RWPE1 (cell line): ENCODE measurements at regions not wholly inside any gene's neighbourhood (a gene's known extent, or its start where the extent isn't known, plus 50 kb on each side); places are given as distances from the start of the nearest gene placed in this dataset.
"Not testable (repeated sequence)": the region's sequence is repeated elsewhere in the genome, so short reads cannot be mapped to it uniquely, and the experiment has no call there.

Experiments used
- CTCF ChIA-PET: fragments of 350-600 bp; sonication (Branson Sonifier 250); formaldehyde crosslinking; extraction: SDS; loops from one replicate; lab custom pipeline; 2021; lab: Yijun Ruan, JAX
- POLR2A ChIA-PET: fragments of 400-600 bp; formaldehyde crosslinking; extraction: SDS; loops from one replicate; lab custom pipeline; 2020; ENCODE audit warnings: antibody characterized with exemption; ENCODE audit not compliant: low non-redundant PET; lab: Yijun Ruan, JAX
- DNase-seq: peaks from one replicate; pipeline ENCODE4 v3.0.0; 2012; ENCODE audit warnings: low spot score
- H3K27ac ChIP-seq: fragments of 450-650 bp; 2 replicates; pipeline ENCODE4 v1.5.1; 2017
- TF ChIP-seq, protein P1 (sequence below): fragments of 450-650 bp; conservative IDR thresholded peaks from 2 replicates; pipeline ENCODE4 v1.5.1; 2017; ENCODE audit warnings: low read depth, mild to moderate bottlenecking

DNA sequence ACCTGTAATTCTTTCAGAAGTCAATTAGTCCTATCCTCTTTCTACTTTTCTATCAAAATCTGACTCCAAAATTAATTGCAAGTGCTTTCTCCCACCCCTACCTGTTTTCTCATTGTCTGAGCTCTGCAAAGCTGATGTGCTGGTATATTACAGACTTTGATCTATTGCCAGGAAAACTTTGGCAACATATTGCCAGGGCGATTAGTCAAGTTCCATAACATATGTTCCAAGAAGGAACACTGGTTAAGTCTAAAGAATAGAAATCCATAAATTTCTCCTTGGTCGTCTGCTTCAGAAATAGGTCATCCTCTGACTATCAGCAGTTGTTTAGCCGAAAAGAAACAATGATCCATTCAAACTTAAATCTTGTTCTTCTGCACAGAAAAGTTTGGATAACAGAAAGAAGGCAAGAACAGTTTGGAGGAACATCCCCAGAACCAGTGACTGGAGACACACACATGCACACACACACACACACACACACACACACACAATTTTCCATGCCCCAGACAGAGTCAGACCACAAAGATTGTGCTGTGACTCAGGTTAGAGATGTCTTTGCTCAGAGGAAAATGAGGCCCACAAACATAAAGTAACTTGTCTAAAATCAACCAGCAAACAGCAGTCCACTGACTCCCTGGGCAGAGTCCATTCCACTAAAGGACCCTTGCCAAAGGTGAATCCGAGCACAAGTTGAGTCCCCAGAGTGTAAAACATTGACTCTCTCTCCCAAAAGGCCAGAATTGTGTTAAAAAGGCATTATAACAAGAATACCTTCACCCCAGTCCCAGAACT, 202.1 kb downstream of the DEPDC1B start:
- no peak overlapping the region for H3K27ac ChIP-seq
- CTCF ChIA-PET: no interaction called here
- DNase-seq: no peak
- TF ChIP-seq, protein P1, sequence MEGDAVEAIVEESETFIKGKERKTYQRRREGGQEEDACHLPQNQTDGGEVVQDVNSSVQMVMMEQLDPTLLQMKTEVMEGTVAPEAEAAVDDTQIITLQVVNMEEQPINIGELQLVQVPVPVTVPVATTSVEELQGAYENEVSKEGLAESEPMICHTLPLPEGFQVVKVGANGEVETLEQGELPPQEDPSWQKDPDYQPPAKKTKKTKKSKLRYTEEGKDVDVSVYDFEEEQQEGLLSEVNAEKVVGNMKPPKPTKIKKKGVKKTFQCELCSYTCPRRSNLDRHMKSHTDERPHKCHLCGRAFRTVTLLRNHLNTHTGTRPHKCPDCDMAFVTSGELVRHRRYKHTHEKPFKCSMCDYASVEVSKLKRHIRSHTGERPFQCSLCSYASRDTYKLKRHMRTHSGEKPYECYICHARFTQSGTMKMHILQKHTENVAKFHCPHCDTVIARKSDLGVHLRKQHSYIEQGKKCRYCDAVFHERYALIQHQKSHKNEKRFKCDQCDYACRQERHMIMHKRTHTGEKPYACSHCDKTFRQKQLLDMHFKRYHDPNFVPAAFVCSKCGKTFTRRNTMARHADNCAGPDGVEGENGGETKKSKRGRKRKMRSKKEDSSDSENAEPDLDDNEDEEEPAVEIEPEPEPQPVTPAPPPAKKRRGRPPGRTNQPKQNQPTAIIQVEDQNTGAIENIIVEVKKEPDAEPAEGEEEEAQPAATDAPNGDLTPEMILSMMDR: no peak
- POLR2A ChIA-PET: no interaction called here

DNA sequence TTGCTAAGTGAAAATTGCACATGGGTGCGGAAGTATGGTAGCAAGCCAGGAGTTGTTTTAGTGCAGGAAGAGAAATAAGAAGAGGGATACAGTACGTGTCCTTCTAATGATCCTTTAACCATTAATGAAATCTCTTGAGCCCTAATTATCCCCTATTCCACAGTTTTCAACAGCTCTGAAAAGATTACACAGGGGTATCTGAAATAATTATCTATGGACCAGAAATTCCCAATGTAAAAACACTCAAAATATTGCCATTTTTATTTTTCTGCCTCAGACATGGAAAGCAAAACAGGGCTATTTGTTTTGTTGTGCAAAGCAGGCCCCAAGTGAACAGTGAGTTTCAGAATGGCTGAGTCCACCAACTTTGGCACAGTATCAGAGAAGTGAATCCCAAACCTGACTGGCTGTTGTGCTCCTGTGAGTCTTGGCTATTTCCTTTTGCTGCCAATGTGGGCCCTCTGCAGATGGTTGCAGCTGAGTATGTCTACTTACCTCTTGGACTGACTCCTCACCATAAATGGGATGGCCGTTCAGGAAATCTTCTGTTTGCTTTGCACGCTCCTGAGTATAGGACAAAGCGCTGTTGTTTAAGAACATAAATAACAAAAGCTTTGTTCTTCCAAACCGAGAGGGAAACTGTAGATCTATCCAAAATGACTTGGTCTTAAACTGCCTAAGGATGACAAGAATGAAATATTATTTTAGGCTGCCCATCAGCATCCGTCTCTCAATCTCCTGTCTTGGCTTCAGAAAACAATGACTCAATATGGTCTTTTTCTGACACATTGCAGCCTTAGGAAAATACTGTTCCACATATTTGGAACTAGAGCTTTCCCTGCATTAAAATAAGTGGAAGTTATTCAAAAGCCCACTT, 204.1 kb downstream of the DEPDC1B start:
- ChIA-PET POLR2A (no interaction called here), CTCF (interaction anchor here (1.0 kb wide), 1 partner anchor 13 kb away, joined by 3 read pairs; no protein-coding TSS in a partner anchor)
- TF ChIP-seq, protein P1: no peak
- no peak for DNase-seq
- H3K27ac ChIP-seq: no peak overlapping the region

DNA sequence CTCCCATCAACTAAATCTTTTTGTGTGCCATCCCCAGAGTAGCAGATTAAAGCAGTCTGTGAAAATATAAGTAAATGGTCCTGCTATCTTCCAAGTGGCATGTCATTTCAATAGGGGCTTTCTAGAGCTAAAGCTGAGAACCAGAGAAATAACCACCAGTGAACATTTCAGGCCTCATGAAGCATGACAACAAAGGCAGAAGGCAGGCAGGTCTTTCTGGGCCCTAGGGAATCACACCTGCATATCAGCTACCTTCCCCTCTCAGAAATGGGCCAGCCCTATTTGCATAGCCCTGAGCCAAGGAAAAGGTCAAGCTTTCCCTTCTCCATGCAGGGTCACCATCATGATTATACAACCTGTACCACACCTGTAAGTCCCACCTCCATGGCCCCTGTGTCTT, 205.3 kb downstream of the DEPDC1B start:
- TF ChIP-seq, protein P1: no peak
- POLR2A ChIA-PET: no interaction called here
- no peak for DNase-seq
- CTCF ChIA-PET: no interaction called here
- H3K27ac ChIP-seq: no peak overlapping the region

DNA sequence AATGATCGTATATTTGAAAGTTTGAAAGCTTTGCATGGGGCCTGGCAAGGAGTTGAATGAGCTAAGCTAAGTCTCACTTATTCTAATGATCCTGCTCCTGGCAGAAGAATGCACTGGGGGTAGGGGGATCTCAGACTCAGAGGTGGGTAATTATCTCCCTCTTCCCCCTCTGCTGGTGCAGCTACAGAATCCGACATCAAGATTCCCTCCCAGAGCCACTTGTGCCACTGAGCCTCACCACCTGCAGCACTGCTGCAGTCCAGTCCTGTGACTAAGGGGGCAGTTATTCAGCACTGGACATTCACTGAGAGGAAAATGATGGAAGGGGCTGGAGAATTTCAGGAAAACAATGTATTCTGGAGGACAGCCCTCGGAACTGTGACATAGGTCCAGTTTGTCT, 205.8 kb downstream of the DEPDC1B start:
- no peak overlapping the region for H3K27ac ChIP-seq
- DNase-seq: no peak
- POLR2A ChIA-PET: no interaction called here
- CTCF ChIA-PET: no interaction called here
- TF ChIP-seq, protein P1: no peak

DNA sequence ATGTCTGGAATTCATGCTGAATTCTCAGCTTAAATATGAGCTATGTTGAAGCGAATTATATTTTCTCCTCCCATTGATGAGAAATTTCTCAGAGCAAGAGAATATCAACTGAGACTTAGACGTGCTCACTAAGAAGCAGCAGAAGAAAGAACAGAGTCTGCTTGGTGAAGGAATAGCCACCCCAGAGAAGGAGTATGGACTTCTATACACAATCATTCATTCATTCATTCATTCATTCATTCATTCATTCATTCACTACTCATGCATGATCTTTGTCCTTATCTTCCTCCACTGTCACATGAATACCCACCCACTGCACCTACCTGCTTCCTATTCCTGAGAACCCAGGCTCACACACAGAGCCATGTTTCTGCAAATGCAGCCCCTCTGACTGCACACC, 206.6 kb downstream of the DEPDC1B start:
- ChIA-PET POLR2A (no interaction called here), CTCF (no interaction called here)
- DNase-seq: no peak
- no peak overlapping the region for H3K27ac ChIP-seq
- TF ChIP-seq, protein P1: no peak

DNA sequence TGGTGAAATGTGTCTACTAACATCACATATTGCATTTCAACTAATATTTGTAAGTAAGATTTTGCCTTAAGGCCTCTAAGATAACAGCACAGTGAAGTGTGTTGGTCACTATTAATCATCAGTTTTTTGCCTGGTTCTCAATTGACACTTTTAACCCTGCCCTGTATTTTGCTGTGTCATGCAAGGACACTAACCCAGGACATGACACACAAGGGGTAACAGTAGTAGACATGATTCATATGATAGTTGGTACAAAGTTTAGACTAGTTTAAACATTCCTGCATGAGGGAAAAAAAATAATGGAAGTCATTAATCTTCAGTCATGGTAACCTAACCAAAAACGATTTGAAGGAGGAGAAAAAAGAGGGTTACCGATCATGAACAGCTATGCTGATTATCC, 207.0 kb downstream of the DEPDC1B start:
- CTCF ChIA-PET: no interaction called here

DNA sequence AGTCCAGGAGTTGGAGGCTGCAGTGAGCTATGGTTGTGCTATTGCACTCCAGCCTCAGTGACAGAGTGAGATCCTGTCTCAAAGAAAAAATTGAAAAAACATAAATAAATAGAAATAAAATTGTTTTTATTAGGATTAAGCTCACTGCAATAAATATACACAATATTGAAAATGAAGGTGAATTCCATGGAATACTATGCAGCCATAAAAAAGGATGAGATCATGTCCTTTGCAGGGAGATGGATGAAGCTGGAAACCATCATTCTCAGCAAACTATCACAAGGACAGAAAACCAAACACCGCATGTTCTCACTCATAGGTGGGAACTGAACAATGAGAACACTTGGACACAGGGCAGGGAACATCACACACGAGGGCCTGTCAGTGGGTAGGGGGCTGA, 207.6 kb downstream of the DEPDC1B start:
- POLR2A ChIA-PET, CTCF ChIA-PET, H3K27ac ChIP-seq, DNase-seq: not testable (repeated sequence)

More for the DNA sequence above, 207.0 kb downstream of the DEPDC1B start:
- DNase-seq: peak; percentile 62
- POLR2A ChIA-PET: no interaction called here
- TF ChIP-seq, protein P1: no peak
- H3K27ac ChIP-seq: no peak overlapping the region
